ENCODE measurements at regions not wholly inside any gene's neighbourhood (a gene's known extent, or its start where the extent isn't known, plus 50 kb on each side); places are given as distances from the start of the nearest gene placed in this dataset.

DNA sequence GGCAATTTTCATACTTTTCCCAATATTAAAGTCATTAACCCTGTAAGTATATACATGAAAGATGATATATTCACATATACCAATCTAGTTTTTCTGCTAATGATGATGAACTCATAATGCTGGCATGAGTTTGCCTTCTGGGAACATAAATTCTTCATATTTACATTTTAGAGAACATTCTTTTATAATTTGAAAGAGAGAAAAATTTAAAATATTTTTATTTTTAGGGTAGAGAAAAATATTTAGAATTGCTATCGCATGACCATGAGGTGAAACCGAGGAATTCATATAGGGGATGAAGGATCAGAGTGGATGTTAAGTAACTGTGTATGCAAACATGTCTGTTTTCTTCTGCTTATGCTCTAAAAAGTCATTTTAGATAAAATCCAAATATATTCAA, 825.3 kb upstream of the FLRT2 start:
- TF ChIP-seq, protein P1, sequence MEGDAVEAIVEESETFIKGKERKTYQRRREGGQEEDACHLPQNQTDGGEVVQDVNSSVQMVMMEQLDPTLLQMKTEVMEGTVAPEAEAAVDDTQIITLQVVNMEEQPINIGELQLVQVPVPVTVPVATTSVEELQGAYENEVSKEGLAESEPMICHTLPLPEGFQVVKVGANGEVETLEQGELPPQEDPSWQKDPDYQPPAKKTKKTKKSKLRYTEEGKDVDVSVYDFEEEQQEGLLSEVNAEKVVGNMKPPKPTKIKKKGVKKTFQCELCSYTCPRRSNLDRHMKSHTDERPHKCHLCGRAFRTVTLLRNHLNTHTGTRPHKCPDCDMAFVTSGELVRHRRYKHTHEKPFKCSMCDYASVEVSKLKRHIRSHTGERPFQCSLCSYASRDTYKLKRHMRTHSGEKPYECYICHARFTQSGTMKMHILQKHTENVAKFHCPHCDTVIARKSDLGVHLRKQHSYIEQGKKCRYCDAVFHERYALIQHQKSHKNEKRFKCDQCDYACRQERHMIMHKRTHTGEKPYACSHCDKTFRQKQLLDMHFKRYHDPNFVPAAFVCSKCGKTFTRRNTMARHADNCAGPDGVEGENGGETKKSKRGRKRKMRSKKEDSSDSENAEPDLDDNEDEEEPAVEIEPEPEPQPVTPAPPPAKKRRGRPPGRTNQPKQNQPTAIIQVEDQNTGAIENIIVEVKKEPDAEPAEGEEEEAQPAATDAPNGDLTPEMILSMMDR (conservative IDR thresholded peaks at IDR 0.05 in 1 of 2, IDR thresholded peaks at IDR 0.05 in 1 of 2; ENCODE audit: extremely low read depth in 1 of 2, insufficient read depth in 1 of 2, low read depth in 1 of 2, low read length in 2 of 2), result no peak
- TF ChIP-seq EZH2 (IDR thresholded peaks at IDR 0.05; ENCODE audit: borderline replicate concordance, low read length), result no peak

Measured in mammary epithelial cell (primary cell).